ENCODE measurements at regions not wholly inside any gene's neighbourhood (a gene's known extent, or its start where the extent isn't known, plus 50 kb on each side); places are given as distances from the start of the nearest gene placed in this dataset.

- no peak overlapping the region for H3K27ac ChIP-seq (ENCODE audit: low read depth, low read length)
- no peak overlapping the region for H3K27ac Mint-ChIP-seq
- H3K9me3 ChIP-seq (ENCODE audit: control insufficient read depth, low read length), result no peaks in the 10 kb centered on the region
- H3K36me3 Mint-ChIP-seq (ENCODE audit: low read depth), result no peaks in the 10 kb centered on the region
- H3K9ac ChIP-seq (ENCODE audit: extremely low read depth, low read length, poor library complexity, severe bottlenecking), result no peak overlapping the region
- no peaks in the 10 kb centered on the region for H3K4me1 Mint-ChIP-seq
- no peak for TF ChIP-seq CTCF (conservative IDR thresholded peaks at IDR 0.05)
- H3K27me3 Mint-ChIP-seq (ENCODE audit: insufficient read depth), result no peaks in the 10 kb centered on the region
- H3K27me3 ChIP-seq (ENCODE audit: control insufficient read depth, insufficient read depth, low read length, poor library complexity, severe bottlenecking), result no peaks in the 10 kb centered on the region
- H3K4me3 Mint-ChIP-seq, result no peak overlapping the region
- H3K9me3 Mint-ChIP-seq, result no peaks in the 10 kb centered on the region
- H3K4me3 ChIP-seq (ENCODE audit: low read length), result no peak overlapping the region
- H3K4me1 ChIP-seq (ENCODE audit: control insufficient read depth, insufficient read depth, low read length), result no peaks in the 10 kb centered on the region
- 79% methylated on average over 12 to 13 of the region's 13 CpGs for WGBS, 2 experiments (ENCODE audit: insufficient coverage in 1 of 2, insufficient read length in 1 of 2)
- DNase-seq, result no peak
- H3K36me3 ChIP-seq (ENCODE audit: control insufficient read depth, insufficient read depth, low read length), result no peaks in the 10 kb centered on the region
Observed at GRCh38 chr18:46350598-46351159, 246.5 kb downstream of the HAUS1 start.

- Histone ChIP-seq H3K9me3 (ENCODE audit: control insufficient read depth, low read length) (no peaks in the 10 kb centered on the region), H3K27me3 (ENCODE audit: control insufficient read depth, insufficient read depth, low read length, poor library complexity, severe bottlenecking) (no peaks in the 10 kb centered on the region), H3K9ac (ENCODE audit: extremely low read depth, low read length, poor library complexity, severe bottlenecking) (no peak overlapping the region), H3K4me1 (ENCODE audit: control insufficient read depth, insufficient read depth, low read length) (no peaks in the 10 kb centered on the region), H3K27ac (ENCODE audit: low read depth, low read length) (no peak overlapping the region), H3K4me3 (ENCODE audit: low read length) (no peak overlapping the region), H3K36me3 (ENCODE audit: control insufficient read depth, insufficient read depth, low read length) (no peaks in the 10 kb centered on the region)
- no peak for TF ChIP-seq CTCF (conservative IDR thresholded peaks at IDR 0.05)
- H3K36me3 Mint-ChIP-seq (ENCODE audit: low read depth), result no peaks in the 10 kb centered on the region
- no peaks in the 10 kb centered on the region for H3K4me1 Mint-ChIP-seq
- DNase-seq, result no peak
- H3K9me3 Mint-ChIP-seq, result no peaks in the 10 kb centered on the region
- 89 to 92% methylated on average over 1 to 5 of the region's 5 CpGs for whole genome bisulfite sequencing, 2 experiments (ENCODE audit: insufficient coverage in 1 of 2, insufficient read length in 1 of 2)
- H3K27ac Mint-ChIP-seq, result no peak overlapping the region
- H3K4me3 Mint-ChIP-seq, result no peak overlapping the region
- no peaks in the 10 kb centered on the region for H3K27me3 Mint-ChIP-seq (ENCODE audit: insufficient read depth)
Observed at GRCh38 chr18:46352520-46353250, 248.5 kb downstream of the HAUS1 start.

GRCh38 chr18:46353460-46353859 is 249.3 kb downstream of the HAUS1 start:
- no peaks in the 10 kb centered on the region for H3K9me3 ChIP-seq (ENCODE audit: control insufficient read depth, low read length)
- no peak overlapping the region for H3K9ac ChIP-seq (ENCODE audit: extremely low read depth, low read length, poor library complexity, severe bottlenecking)
- Mint-ChIP-seq H3K4me1 (peaks cover 5% of the 10 kb centered on the region), H3K9me3 (no peaks in the 10 kb centered on the region), H3K27me3 (ENCODE audit: insufficient read depth) (no peaks in the 10 kb centered on the region), H3K4me3 (no peak overlapping the region), H3K27ac (no peak overlapping the region), H3K36me3 (ENCODE audit: low read depth) (no peaks in the 10 kb centered on the region)
- no peaks in the 10 kb centered on the region for H3K4me1 ChIP-seq (ENCODE audit: control insufficient read depth, insufficient read depth, low read length)
- DNase-seq, result no peak
- WGBS, 2 experiments (ENCODE audit: insufficient coverage in 1 of 2, insufficient read length in 1 of 2), result 88% methylated on average over 9 of the region's 9 CpGs; no CpG with 5 or more reads in 1 of the 2 experiments
- TF ChIP-seq CTCF (conservative IDR thresholded peaks at IDR 0.05), result no peak
- no peak overlapping the region for H3K27ac ChIP-seq (ENCODE audit: low read depth, low read length)
- H3K4me3 ChIP-seq (ENCODE audit: low read length), result no peak overlapping the region
- no peaks in the 10 kb centered on the region for H3K27me3 ChIP-seq (ENCODE audit: control insufficient read depth, insufficient read depth, low read length, poor library complexity, severe bottlenecking)
- no peaks in the 10 kb centered on the region for H3K36me3 ChIP-seq (ENCODE audit: control insufficient read depth, insufficient read depth, low read length)
